ENCODE measurements at regions not wholly inside any gene's neighbourhood (a gene's known extent, or its start where the extent isn't known, plus 50 kb on each side); places are given as distances from the start of the nearest gene placed in this dataset.

DNA sequence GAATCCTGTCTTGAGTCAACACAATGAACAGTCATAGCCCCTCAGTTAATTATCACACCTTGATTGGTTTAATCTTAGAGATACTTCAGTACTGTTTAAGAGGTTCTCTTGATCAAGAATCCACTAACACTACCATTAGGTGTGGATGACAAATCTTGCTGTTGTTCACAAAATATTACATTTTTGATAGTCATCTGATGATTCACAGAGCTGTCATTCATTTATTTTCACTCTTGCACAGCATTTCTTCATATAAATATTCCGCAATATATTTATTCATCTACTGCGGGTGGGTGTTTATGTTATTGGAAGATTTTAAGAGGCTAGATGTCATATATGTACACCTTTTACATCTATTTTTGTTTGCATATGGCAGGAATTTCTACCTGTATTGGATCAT is 1138.1 kb upstream of the PRKX start:
- no peaks in the 10 kb centered on the region for H3K9me3 ChIP-seq (ENCODE audit: insufficient read depth, low read depth, low read length)
- Mint-ChIP-seq H3K4me1 (ENCODE audit: low read depth, unreplicated experiment) (no peaks in the 10 kb centered on the region), H3K27ac (ENCODE audit: unreplicated experiment) (no peak overlapping the region), H3K36me3 (ENCODE audit: low read depth, unreplicated experiment) (no peaks in the 10 kb centered on the region), H3K27me3 (ENCODE audit: low read depth, unreplicated experiment) (no peaks in the 10 kb centered on the region), H3K4me3 (ENCODE audit: unreplicated experiment) (no peak overlapping the region), H3K9me3 (ENCODE audit: unreplicated experiment) (no peaks in the 10 kb centered on the region)
- no peaks in the 10 kb centered on the region for H3K4me1 ChIP-seq (ENCODE audit: insufficient read depth, low read length)
- TF ChIP-seq, protein P1, sequence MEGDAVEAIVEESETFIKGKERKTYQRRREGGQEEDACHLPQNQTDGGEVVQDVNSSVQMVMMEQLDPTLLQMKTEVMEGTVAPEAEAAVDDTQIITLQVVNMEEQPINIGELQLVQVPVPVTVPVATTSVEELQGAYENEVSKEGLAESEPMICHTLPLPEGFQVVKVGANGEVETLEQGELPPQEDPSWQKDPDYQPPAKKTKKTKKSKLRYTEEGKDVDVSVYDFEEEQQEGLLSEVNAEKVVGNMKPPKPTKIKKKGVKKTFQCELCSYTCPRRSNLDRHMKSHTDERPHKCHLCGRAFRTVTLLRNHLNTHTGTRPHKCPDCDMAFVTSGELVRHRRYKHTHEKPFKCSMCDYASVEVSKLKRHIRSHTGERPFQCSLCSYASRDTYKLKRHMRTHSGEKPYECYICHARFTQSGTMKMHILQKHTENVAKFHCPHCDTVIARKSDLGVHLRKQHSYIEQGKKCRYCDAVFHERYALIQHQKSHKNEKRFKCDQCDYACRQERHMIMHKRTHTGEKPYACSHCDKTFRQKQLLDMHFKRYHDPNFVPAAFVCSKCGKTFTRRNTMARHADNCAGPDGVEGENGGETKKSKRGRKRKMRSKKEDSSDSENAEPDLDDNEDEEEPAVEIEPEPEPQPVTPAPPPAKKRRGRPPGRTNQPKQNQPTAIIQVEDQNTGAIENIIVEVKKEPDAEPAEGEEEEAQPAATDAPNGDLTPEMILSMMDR (IDR thresholded peaks at IDR 0.05; ENCODE audit: insufficient read depth, low read depth, low read length) = no peak
- TF ChIP-seq EZH2 (IDR thresholded peaks at IDR 0.05; ENCODE audit: insufficient read depth, low read length) = no peak
- no peak for FAIRE-seq
- H3K4me2 ChIP-seq (ENCODE audit: low read length) = no peak overlapping the region
- no peak overlapping the region for H3K4me3 ChIP-seq (ENCODE audit: insufficient read depth, low read depth, low read length)
- no peaks in the 10 kb centered on the region for H3K36me3 ChIP-seq (ENCODE audit: insufficient read depth, low read length)
- no peak for DNase-seq (ENCODE audit: low read depth)
- H3K27ac ChIP-seq (ENCODE audit: low read depth, low read length) = no peak overlapping the region
- no peak overlapping the region for H3K9ac ChIP-seq (ENCODE audit: low read length)
- H3K79me2 ChIP-seq (ENCODE audit: insufficient read depth, low read length) = no peaks in the 10 kb centered on the region
- no peaks in the 10 kb centered on the region for H4K20me1 ChIP-seq (ENCODE audit: insufficient read depth, low read length)
- no peaks in the 10 kb centered on the region for H3K27me3 ChIP-seq (ENCODE audit: insufficient read depth, low read length)
- H2AFZ ChIP-seq (ENCODE audit: low read depth, low read length) = no peak overlapping the region

GRCh38 chrX:4850312-4850711 is 1136.9 kb upstream of the PRKX start:
- no peaks in the 10 kb centered on the region for H3K36me3 Mint-ChIP-seq (ENCODE audit: low read depth, unreplicated experiment)
- Histone ChIP-seq H3K36me3 (ENCODE audit: insufficient read depth, low read length) (no peaks in the 10 kb centered on the region), H3K27me3 (ENCODE audit: insufficient read depth, low read length) (no peaks in the 10 kb centered on the region)

GRCh38 chrX:4844376-4844775 is 1130.9 kb upstream of the PRKX start:
- Mint-ChIP-seq H3K36me3 (ENCODE audit: low read depth, unreplicated experiment) (no peaks in the 10 kb centered on the region), H3K27ac (ENCODE audit: unreplicated experiment) (no peak overlapping the region), H3K4me3 (ENCODE audit: unreplicated experiment) (no peak overlapping the region), H3K27me3 (ENCODE audit: low read depth, unreplicated experiment) (no peaks in the 10 kb centered on the region), H3K9me3 (ENCODE audit: unreplicated experiment) (no peaks in the 10 kb centered on the region), H3K4me1 (ENCODE audit: low read depth, unreplicated experiment) (no peaks in the 10 kb centered on the region)
- FAIRE-seq = no peak
- no peak overlapping the region for H2AFZ ChIP-seq (ENCODE audit: low read depth, low read length)
- no peak overlapping the region for H3K9ac ChIP-seq (ENCODE audit: low read length)
- H3K79me2 ChIP-seq (ENCODE audit: insufficient read depth, low read length) = no peaks in the 10 kb centered on the region
- H3K36me3 ChIP-seq (ENCODE audit: insufficient read depth, low read length) = no peaks in the 10 kb centered on the region
- H3K27me3 ChIP-seq (ENCODE audit: insufficient read depth, low read length) = no peaks in the 10 kb centered on the region
- no peak for DNase-seq (ENCODE audit: low read depth)
- H3K4me2 ChIP-seq (ENCODE audit: low read length) = no peak overlapping the region
- H3K4me1 ChIP-seq (ENCODE audit: insufficient read depth, low read length) = no peaks in the 10 kb centered on the region
- no peak overlapping the region for H3K4me3 ChIP-seq (ENCODE audit: insufficient read depth, low read depth, low read length)
- no peak overlapping the region for H3K27ac ChIP-seq (ENCODE audit: low read depth, low read length)
- H3K9me3 ChIP-seq (ENCODE audit: insufficient read depth, low read depth, low read length) = no peaks in the 10 kb centered on the region
- no peaks in the 10 kb centered on the region for H4K20me1 ChIP-seq (ENCODE audit: insufficient read depth, low read length)
- no peak for TF ChIP-seq EZH2 (IDR thresholded peaks at IDR 0.05; ENCODE audit: insufficient read depth, low read length)

More at GRCh38 chrX:4850312-4850711, 1136.9 kb upstream of the PRKX start:
- H3K27me3 Mint-ChIP-seq (ENCODE audit: low read depth, unreplicated experiment) = no peaks in the 10 kb centered on the region
- H3K9me3 Mint-ChIP-seq (ENCODE audit: unreplicated experiment) = no peaks in the 10 kb centered on the region
- no peak for FAIRE-seq
- Histone ChIP-seq H3K27ac (ENCODE audit: low read depth, low read length) (no peak overlapping the region), H3K9ac (ENCODE audit: low read length) (no peak overlapping the region), H3K4me2 (ENCODE audit: low read length) (no peak overlapping the region), H4K20me1 (ENCODE audit: insufficient read depth, low read length) (no peaks in the 10 kb centered on the region), H3K9me3 (ENCODE audit: insufficient read depth, low read depth, low read length) (no peaks in the 10 kb centered on the region), H3K4me3 (ENCODE audit: insufficient read depth, low read depth, low read length) (no peak overlapping the region), H2AFZ (ENCODE audit: low read depth, low read length) (no peak overlapping the region), H3K79me2 (ENCODE audit: insufficient read depth, low read length) (no peaks in the 10 kb centered on the region), H3K4me1 (ENCODE audit: insufficient read depth, low read length) (no peaks in the 10 kb centered on the region)
- TF ChIP-seq, protein P1 (IDR thresholded peaks at IDR 0.05; ENCODE audit: insufficient read depth, low read depth, low read length) = no peak
- TF ChIP-seq EZH2 (IDR thresholded peaks at IDR 0.05; ENCODE audit: insufficient read depth, low read length) = no peak
- no peak overlapping the region for H3K4me3 Mint-ChIP-seq (ENCODE audit: unreplicated experiment)
- H3K4me1 Mint-ChIP-seq (ENCODE audit: low read depth, unreplicated experiment) = no peaks in the 10 kb centered on the region
- no peak for DNase-seq (ENCODE audit: low read depth)
- no peak overlapping the region for H3K27ac Mint-ChIP-seq (ENCODE audit: unreplicated experiment)

All from astrocyte (in vitro differentiated cells and primary cell).